Mucosa of descending colon (tissue), 3 donors: ENCODE measurements at regions not wholly inside any gene's neighbourhood (a gene's known extent, or its start where the extent isn't known, plus 50 kb on each side); places are given as distances from the start of the nearest gene placed in this dataset.

Experiments
- ATAC-seq: fragments of 200-7000 bp; cut with Tn5 transposase; one replicate; pipeline ENCODE4 v1.9.1; 2020; ENCODE audit warnings: mild to moderate bottlenecking, moderate library complexity
- DNase-seq, 3 donors: peaks; one replicate each; pipeline ENCODE4 v3.0.0-alpha.2; 2020
- H3K36me3 ChIP-seq: fragments of 200-600 bp; one replicate; pipeline ENCODE4 v1.8.0; 2021; ENCODE audit warnings: low read depth, mild to moderate bottlenecking
- H3K4me1 ChIP-seq: fragments of 200-600 bp; one replicate; pipeline ENCODE4 v1.8.0; 2021; ENCODE audit warnings: low read depth, mild to moderate bottlenecking
- H3K4me3 ChIP-seq: fragments of 200-600 bp; one replicate; pipeline ENCODE4 v1.8.0; 2021; ENCODE audit warnings: mild to moderate bottlenecking
- H3K9me3 ChIP-seq: fragments of 200-600 bp; one replicate; pipeline ENCODE4 v1.8.0; 2021; ENCODE audit warnings: mild to moderate bottlenecking
- intact Hi-C, 2 donors: fragments of 100-400 bp; cut with DNase I in 1 of 2; cut with micrococcal nuclease in 1 of 2; formaldehyde crosslinking; loops; one replicate each; pipeline versions ENCODE4 v1.11.0 to v1.11.1; 2022; cut with DNase I, micrococcal nuclease
- TF ChIP-seq, protein P1 (sequence below): fragments of 200-600 bp; IDR thresholded peaks from one replicate; pipeline ENCODE4 v1.8.0; 2022; ENCODE audit warnings: antibody characterized with exemption, mild to moderate bottlenecking
- donor health status: DM: no; HTN: no; CAD: no; lungs with moderate emphysema.
- donor health status: DM: no; HTN: no; CAD: no.
- donor health status: DM: no; HTN: yes; CAD: no.

DNA sequence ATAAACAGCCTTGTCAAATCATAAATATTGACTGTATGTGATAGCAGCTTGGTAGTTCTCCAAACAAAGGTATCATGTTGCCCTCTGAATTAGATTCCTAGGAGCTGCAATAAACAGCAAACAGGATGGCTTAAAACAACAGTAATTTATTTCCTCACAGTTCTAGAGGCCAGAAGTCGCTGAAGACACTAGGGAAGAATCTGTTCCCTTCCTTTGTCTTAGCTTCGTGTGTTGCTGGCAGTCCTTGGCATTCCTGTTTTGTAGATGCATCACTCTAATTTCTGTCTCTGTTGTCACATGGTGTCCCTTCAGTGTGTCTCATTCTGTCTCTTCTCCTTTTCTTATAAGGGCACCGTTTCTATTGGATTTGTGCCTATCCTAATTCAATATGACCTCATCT is 679.3 kb downstream of the OTOL1 start:
- TF ChIP-seq, protein P1, sequence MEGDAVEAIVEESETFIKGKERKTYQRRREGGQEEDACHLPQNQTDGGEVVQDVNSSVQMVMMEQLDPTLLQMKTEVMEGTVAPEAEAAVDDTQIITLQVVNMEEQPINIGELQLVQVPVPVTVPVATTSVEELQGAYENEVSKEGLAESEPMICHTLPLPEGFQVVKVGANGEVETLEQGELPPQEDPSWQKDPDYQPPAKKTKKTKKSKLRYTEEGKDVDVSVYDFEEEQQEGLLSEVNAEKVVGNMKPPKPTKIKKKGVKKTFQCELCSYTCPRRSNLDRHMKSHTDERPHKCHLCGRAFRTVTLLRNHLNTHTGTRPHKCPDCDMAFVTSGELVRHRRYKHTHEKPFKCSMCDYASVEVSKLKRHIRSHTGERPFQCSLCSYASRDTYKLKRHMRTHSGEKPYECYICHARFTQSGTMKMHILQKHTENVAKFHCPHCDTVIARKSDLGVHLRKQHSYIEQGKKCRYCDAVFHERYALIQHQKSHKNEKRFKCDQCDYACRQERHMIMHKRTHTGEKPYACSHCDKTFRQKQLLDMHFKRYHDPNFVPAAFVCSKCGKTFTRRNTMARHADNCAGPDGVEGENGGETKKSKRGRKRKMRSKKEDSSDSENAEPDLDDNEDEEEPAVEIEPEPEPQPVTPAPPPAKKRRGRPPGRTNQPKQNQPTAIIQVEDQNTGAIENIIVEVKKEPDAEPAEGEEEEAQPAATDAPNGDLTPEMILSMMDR = no peak
- DNase-seq (no peak), ATAC-seq (no peak)
- intact Hi-C loops = no loop called here
- Histone ChIP-seq H3K4me3 (no peak overlapping the region), H3K36me3 (no peaks in the 10 kb centered on the region), H3K4me1 (no peaks in the 10 kb centered on the region), H3K9me3 (no peaks in the 10 kb centered on the region)

- intact Hi-C loops = no loop called here
- ATAC-seq = no peak
- H3K9me3 ChIP-seq = peaks cover 4% of the 10 kb centered on the region
- DNase-seq = no peak
- TF ChIP-seq, protein P1 = no peak
- H3K36me3 ChIP-seq = no peaks in the 10 kb centered on the region
- H3K4me3 ChIP-seq = no peak overlapping the region
- H3K4me1 ChIP-seq = no peaks in the 10 kb centered on the region
Measured at GRCh38 chr3:162183440-162183839, 686.8 kb downstream of the OTOL1 start.

- Histone ChIP-seq H3K9me3 (no peaks in the 10 kb centered on the region), H3K4me1 (no peaks in the 10 kb centered on the region), H3K4me3 (no peak overlapping the region), H3K36me3 (no peaks in the 10 kb centered on the region)
- DNase-seq (no peak), ATAC-seq (no peak)
- intact Hi-C loops = no loop called here
- TF ChIP-seq, protein P1 = no peak
Measured at GRCh38 chr3:162192340-162193029, 695.9 kb downstream of the OTOL1 start.

DNA sequence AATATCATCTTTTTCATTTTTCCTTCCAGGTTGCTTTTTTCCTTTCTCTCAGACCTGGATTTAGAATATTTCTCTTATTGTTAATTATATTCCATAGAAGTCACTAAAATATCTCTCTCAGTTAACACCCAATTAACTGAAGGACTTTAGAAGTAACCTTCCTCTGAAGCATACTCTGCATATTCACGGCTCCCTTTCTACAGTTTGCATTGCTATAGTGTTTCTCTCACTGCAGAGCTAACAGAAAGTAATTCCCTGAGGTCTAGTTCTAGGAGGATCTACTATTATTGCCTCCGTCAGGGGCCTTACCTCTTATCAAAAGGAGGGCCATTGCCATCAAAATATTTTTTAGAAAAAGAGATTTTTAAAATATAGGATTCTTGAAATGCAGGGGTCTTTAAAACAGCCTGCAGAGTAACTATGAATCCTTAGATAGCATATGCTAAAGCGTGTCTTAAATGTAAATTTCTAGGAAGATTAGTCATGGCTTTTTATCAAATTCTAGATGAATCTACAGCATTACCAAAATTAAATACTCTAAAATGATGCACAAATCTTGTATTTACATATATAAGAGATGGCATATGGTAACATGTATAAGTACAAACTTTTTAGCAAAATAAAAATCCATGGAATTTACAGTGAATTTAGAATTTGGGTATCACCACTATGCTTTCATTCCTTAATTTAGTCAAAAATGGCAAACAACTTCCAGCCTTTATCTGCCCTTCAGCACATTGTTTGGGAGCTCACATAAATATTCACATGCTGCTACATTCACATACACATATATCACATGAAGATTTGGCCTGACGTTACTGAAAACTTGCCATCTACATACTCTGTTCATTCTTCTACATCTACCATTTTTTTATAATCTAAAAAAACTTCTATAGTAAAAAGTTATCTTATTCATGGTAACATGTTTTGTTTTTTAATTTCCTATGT is 696.8 kb downstream of the OTOL1 start:
- TF ChIP-seq, protein P1 = no peak
- Histone ChIP-seq H3K9me3 (no peaks in the 10 kb centered on the region), H3K36me3 (no peaks in the 10 kb centered on the region), H3K4me3 (no peak overlapping the region), H3K4me1 (no peaks in the 10 kb centered on the region)
- DNase-seq (no peak), ATAC-seq (no peak)
- intact Hi-C loops = no loop called here

DNA sequence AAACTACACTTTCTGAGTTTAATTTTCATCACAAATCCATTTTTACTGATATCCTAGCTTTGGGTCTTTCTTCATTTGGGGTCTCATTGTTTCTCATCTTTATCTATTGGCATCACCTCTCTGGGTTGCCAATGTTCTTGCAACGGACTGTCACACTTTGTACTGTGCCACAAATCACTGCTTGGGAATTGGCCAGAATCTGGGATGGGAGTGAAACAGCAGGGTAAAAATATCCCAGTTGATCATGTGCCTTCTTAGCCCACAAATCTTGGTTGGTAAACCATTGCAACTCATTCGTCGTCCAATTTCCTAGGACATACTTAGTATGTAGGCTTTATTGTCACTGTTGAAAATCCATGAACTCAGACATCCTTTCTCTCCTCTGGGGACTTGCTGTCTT is 698.5 kb downstream of the OTOL1 start:
- no peak for DNase-seq
- TF ChIP-seq, protein P1 = no peak
- Histone ChIP-seq H3K4me1 (no peaks in the 10 kb centered on the region), H3K9me3 (no peaks in the 10 kb centered on the region), H3K4me3 (no peak overlapping the region), H3K36me3 (no peaks in the 10 kb centered on the region)
- intact Hi-C loops = no loop called here
- no peak for ATAC-seq
